Heart left ventricle (tissue), 16 donors: ENCODE measurements at regions not wholly inside any gene's neighbourhood (a gene's known extent, or its start where the extent isn't known, plus 50 kb on each side); places are given as distances from the start of the nearest gene placed in this dataset.

Source experiments
- ATAC-seq, 4 donors: fragments of 200-7000 bp; cut with Tn5 transposase; one replicate each; pipeline ENCODE4 v1.9.1; 2020 to 2022; ENCODE audit warnings: moderate library complexity in 4 of 4, mild to moderate bottlenecking in 3 of 4, moderate number of reproducible peaks in 1 of 4
- DNase-seq, 5 donors: peaks; one replicate each; pipeline ENCODE4 v3.0.0-alpha.2; 2020
- H3K27ac ChIP-seq, 12 donors: fragments of 200-600 bp; sonication (generic) in 4 of 12; one replicate each; pipeline versions ENCODE4 v1.5.0 to v1.8.0; 2016 to 2022; ENCODE audit warnings: mild to moderate bottlenecking in 2 of 12
- H3K27me3 ChIP-seq, 9 donors: fragments of 200-600 bp; sonication (generic) in 2 of 9; one replicate each; pipeline versions ENCODE4 v1.5.1 to v1.8.0; 2016 to 2022; ENCODE audit warnings: mild to moderate bottlenecking in 3 of 9
- H3K36me3 ChIP-seq, 9 donors: fragments of 200-600 bp; sonication (generic) in 2 of 9; one replicate each; pipeline versions ENCODE4 v1.5.0 to v1.8.0; 2018 to 2022; ENCODE audit warnings: mild to moderate bottlenecking in 2 of 9
- H3K4me1 ChIP-seq, 12 donors: fragments of 200-600 bp; sonication (generic) in 4 of 12; one replicate each; pipeline versions ENCODE4 v1.5.0 to v1.8.0; 2016 to 2022; ENCODE audit warnings: mild to moderate bottlenecking in 3 of 12
- H3K4me3 ChIP-seq, 12 donors: fragments of 200-600 bp; sonication (generic) in 4 of 12; one replicate each; pipeline versions ENCODE4 v1.5.0 to v1.8.0; 2017 to 2022; ENCODE audit warnings: mild to moderate bottlenecking in 9 of 12, moderate library complexity in 4 of 12
- H3K9me3 ChIP-seq, 12 donors: fragments of 200-600 bp; sonication (generic) in 4 of 12; one replicate each; pipeline versions ENCODE4 v1.5.0 to v1.8.0; 2016 to 2022; ENCODE audit warnings: mild to moderate bottlenecking in 1 of 12
- CTCF ChIP-seq, 12 donors: fragments of 200-600 bp; sonication (generic) in 4 of 12; IDR thresholded peaks; one replicate each; pipeline versions ENCODE4 v1.5.0 to v1.8.0; 2018 to 2022; ENCODE audit warnings: antibody characterized with exemption in 12 of 12, mild to moderate bottlenecking in 5 of 12
- POLR2A ChIP-seq, 2 donors: fragments of 450-650 bp; IDR thresholded peaks; one replicate each; pipeline ENCODE4 v1.6.1; 2017; ENCODE audit warnings: antibody characterized with exemption in 2 of 2, mild to moderate bottlenecking in 2 of 2, moderate library complexity in 2 of 2
- WGBS, 4 donors: extraction: QIAGEN DNeasy Blood & Tissue Kit in 2 of 4; methylation state at CpG; one replicate each; pipeline versions ENCODE4 v1.1.5 to v1.1.7; 2013 to 2018; 5-methylcytosine and 5-hydroxymethylcytosine counted together
- intact Hi-C, 10 donors: fragments of 100-400 bp; cut with DNase I; formaldehyde crosslinking; loops; one replicate each; pipeline versions ENCODE4 v1.11.1 to v1.14.2; 2022
- donor health status: ischemic (EF 13 %, LVEDD 7.1; RV severe dilation, severe dysfunction).
- donor health status: healthy with polysubstance abuse.
- donor health status: DM: no; HTN: yes; CAD: no.
- donor health status: DM: no; HTN: no; CAD: no.
- donor health status: ischemic (EF 25% LVEDD 6.9; RV normal size, moderate dysfunction).
- donor health status: ischemic (EF 25% LVEDD 5.7; RV mildly dilated, moderate dysfunction).
- donor health status: healthy.
- donor health status: DM: yes; HTN: yes; CAD: no.
- donor health status: ischemic (EF 35%, LVEDD 5.7; RV mildly dilated, moderate dysfunction).
- donor health status: nonischemic (EF 11% LVEDD 7.7; RV severe dilation, severe dysfunction).
- donor health status: DM: yes; HTN: yes; CAD: no.
- donor health status: PGD.
- donor health status: ischemic (EF 29% LVEDD 5.4; RV normal size, mild dysfunction).
- donor health status: nonischemic (EF 23%, LVEDD 6.1; RV moderate dilation, normal function).

GRCh38 chr18:10399465-10399864, 55.0 kb upstream of the APCDD1 start:
- no peaks in the 10 kb centered on the region for H3K36me3 ChIP-seq
- H3K4me3 ChIP-seq: no peak overlapping the region
- no peak overlapping the region for H3K27ac ChIP-seq
- TF ChIP-seq POLR2A (IDR thresholded peaks at IDR 0.05): no peak
- 78 to 98% (median 92%) methylated on average over 5 of the region's 5 CpGs for WGBS, 4 donors
- intact Hi-C loops: no loop called here
- ATAC-seq (no peak), DNase-seq (no peak)
- H3K4me1 ChIP-seq: peaks cover 0 to 9% (median 0%) of the 10 kb centered on the region in 12 donors
- no peaks in the 10 kb centered on the region for H3K9me3 ChIP-seq
- no peaks in the 10 kb centered on the region for H3K27me3 ChIP-seq

DNA sequence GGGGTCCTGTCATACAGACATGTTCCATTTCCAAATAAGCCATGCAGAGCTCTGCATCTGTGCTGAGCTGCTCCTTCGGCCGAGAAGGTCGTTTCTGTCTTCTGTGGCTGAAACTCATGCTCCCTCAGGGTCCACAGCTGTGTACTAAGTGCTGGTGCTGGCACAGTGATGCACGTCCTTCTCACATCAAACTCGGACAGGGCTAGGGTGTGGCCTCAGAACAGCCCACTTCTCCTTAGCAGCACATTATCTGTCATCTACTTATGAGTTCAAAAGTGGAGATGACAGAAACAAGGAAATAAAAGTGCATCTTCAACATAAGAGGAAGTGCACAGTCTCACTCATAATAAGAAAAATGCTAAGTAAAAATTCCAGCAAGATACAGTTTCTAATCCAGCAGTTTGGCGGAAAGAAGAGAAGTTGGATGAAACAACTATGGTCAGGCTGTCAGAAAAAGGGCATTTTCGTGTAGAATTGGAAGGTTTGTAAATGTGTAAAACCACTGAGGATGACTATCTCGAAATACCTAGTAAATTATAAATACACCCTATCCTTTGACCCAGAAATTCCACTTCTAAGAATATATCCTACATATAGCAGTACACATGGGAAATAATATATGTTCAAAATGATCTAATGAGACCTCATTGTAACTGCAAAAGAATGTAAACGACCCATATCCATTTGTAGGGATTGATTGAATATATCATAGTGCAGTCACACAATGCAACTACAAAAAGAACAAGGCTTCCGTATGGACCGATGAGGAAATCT, 53.7 kb upstream of the APCDD1 start:
- Histone ChIP-seq H3K4me1 (peaks cover 0 to 14% (median 1%) of the 10 kb centered on the region in 12 donors), H3K27ac (no peak overlapping the region), H3K27me3 (no peaks in the 10 kb centered on the region), H3K9me3 (no peaks in the 10 kb centered on the region), H3K36me3 (no peaks in the 10 kb centered on the region), H3K4me3 (no peak overlapping the region)
- TF ChIP-seq CTCF (IDR thresholded peaks at IDR 0.05): no peak
- TF ChIP-seq POLR2A (IDR thresholded peaks at IDR 0.05): no peak
- peak in 3 of 4 donors; percentile 19 to 68 (median 32) for ATAC-seq
- WGBS, 4 donors: 73 to 79% (median 76%) methylated on average over 11 of the region's 11 CpGs
- intact Hi-C loops: no loop called here
- no peak for DNase-seq

DNA sequence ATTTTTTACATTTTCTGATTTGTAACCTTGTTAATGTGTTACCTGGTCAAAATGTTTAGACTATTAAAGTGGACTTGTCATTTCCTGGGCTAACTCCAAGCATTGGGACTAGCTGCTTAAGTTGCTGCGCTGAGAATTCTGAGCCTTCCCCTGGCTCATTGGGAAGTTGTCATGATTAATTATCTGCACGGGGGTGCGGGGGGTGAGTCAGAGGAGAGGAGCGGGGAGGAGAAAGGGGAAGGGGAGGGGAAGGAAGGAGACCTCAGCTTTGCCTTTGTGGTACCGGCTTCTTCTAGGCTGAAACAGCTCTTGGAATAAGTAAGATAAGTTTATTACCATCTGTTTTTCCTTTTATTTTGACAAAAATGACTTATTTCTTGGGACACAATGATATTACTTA, 52.9 kb upstream of the APCDD1 start:
- intact Hi-C loops: no loop called here
- DNase-seq (no peak), ATAC-seq (no peak)
- H3K4me3 ChIP-seq: no peak overlapping the region
- H3K36me3 ChIP-seq: no peaks in the 10 kb centered on the region
- WGBS, 4 donors: 29 to 37% (median 34%) methylated on average over 4 to 5 of the region's 5 CpGs
- no peak overlapping the region for H3K27ac ChIP-seq
- TF ChIP-seq POLR2A (IDR thresholded peaks at IDR 0.05) (no peak), CTCF (IDR thresholded peaks at IDR 0.05) (no peak)
- peaks cover 0 to 22% (median 8%) of the 10 kb centered on the region in 12 donors for H3K4me1 ChIP-seq
- H3K27me3 ChIP-seq: no peaks in the 10 kb centered on the region
- no peaks in the 10 kb centered on the region for H3K9me3 ChIP-seq

DNA sequence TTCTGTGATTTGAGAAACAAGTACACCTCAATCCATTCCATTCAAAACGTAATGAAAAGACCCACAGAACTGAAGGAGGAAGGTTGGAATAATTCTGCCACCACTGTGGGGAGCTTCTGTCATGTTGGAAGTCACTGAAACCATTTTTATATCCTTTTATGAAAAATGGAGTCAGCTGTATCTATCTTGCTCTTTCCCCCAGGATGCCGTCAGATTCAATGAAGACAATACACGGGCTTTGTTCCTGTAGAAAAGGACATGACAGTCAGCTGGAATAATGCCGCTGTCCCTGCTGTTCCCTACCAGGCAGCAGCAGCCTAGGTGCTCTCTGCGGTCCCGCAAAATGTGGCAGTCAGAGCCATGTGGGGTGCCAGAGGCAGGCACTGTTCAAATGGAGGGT, 52.5 kb upstream of the APCDD1 start:
- Histone ChIP-seq H3K4me1 (peaks cover 0 to 24% (median 8%) of the 10 kb centered on the region in 12 donors), H3K27me3 (no peaks in the 10 kb centered on the region), H3K9me3 (no peaks in the 10 kb centered on the region), H3K4me3 (no peak overlapping the region), H3K27ac (no peak overlapping the region), H3K36me3 (no peaks in the 10 kb centered on the region)
- DNase-seq: no peak
- no peak for TF ChIP-seq POLR2A (IDR thresholded peaks at IDR 0.05)
- TF ChIP-seq CTCF (IDR thresholded peaks at IDR 0.05): no peak
- WGBS, 4 donors: 76 to 91% (median 80%) methylated on average over 6 of the region's 6 CpGs
- no peak for ATAC-seq
- intact Hi-C loops: no loop called here
